GM18907 (cell line): ENCODE measurements at regions not wholly inside any gene's neighbourhood (a gene's known extent, or its start where the extent isn't known, plus 50 kb on each side); places are given as distances from the start of the nearest gene placed in this dataset.
A peak's percentile ranks its signal among the peaks of the same experiment; 100 is the strongest.

Experiments used
- ATAC-seq: cut with Tn5 transposase; IDR thresholded peaks from one replicate; pipeline ENCODE4 v1.9.1; 2021; ENCODE audit warnings: mild to moderate bottlenecking, moderate library complexity; ENCODE audit not compliant: unreplicated experiment

DNA sequence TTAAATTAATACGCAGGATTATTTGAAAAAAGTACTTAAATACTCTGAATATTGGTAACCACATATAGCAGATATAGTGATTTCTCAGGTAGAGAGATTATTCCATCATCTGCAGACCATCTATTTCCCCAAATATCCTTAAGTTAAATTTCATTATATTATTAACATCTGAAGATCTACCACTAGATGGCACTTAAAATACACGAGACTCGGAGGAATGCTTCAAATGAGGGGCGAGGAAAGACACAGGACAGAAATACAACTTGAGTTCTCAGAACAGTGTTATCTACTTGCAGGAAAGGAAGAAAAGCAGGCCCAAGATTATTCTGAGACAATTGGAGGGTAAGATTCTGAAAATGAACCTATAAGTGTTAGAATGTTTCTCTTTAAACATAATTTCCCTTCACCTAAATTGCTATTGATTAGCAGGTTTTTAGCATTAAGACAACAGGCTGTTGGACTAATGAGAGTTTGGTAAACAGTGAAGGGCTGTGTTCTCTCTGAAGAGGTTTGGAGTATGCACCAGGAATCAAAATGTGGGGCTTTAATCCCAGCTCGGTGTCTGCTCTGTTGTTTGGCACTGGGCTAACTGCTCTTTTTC lies 76.9 kb upstream of the GCFC2 start:
- peak; percentile 46 for ATAC-seq

DNA sequence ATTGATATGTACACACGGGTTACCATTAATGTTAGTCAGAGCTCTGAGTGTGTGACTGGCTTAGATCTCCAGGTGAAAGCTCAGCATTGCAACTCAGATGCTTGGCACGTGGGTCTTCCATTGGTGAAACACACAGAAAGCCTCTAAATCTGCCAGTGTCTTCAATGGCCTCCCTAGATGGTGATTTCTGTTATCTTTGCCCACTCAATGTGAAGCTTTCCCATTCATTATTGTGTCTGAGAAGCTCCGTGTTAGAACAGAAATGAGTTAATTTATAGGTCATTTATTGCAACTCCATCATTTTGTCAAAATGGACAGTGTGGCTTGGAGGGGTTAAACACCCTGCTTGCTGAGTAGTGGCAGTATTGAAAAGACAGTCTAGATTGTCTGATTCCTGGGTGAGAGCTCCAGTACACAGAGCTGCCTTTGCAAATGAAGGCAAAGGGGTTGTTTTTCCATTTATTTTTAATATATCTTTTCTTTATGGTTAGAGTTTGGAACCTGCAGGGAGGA lies 64.7 kb upstream of the GCFC2 start:
- no peak for ATAC-seq

DNA sequence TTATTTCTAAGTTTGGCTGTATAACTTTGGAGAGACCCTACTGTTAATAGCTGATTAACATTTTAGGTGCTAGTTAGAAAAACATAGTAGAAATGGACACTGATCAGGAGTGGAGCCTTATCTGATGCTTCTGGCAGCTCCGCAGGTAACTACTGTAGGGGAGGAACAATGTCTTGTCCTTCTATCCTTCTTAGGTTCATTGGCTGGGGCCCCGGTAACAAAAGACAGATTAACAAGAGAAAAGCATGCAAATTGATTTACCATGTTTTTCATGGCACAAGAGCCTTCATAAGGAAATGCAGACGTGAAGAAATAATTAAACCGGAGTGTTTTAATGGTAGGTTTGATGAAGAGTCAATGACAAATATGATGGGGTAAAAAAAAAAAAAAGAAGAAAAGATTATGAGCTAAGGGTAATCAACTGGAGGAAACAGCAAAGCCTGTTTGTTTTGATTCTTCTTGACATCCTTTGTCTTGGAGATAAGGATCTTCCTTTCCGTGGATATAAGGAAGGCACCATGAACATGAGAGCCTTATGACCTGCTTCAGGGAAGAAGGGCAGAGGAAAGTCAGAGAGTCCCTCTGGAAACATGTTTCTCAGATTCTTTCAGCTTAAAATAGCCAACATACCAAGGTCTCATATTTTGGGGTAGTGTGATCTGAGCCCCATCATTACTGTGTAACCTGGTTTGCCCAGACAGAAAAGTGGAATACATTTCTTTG lies 62.4 kb upstream of the GCFC2 start:
- ATAC-seq, result no peak

DNA sequence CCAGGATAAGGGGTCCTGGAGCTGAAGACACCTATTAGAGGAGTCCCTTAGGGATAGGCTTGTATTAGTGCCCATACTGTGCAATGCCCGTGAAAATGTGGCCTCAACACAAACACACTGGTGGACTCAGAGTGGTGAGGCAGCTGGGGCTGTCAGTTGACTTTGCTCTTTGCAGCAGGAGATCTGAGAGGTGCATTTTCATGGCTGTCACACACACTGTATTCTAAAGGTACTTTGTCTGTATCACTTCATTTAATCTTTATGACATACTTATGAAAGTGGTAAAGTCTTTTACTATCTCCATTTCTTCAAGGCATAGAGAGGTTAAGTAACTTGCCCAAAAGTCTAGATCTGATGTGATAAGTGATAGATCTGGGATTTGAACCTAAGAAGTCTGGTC lies 55.1 kb upstream of the GCFC2 start:
- no peak for ATAC-seq

DNA sequence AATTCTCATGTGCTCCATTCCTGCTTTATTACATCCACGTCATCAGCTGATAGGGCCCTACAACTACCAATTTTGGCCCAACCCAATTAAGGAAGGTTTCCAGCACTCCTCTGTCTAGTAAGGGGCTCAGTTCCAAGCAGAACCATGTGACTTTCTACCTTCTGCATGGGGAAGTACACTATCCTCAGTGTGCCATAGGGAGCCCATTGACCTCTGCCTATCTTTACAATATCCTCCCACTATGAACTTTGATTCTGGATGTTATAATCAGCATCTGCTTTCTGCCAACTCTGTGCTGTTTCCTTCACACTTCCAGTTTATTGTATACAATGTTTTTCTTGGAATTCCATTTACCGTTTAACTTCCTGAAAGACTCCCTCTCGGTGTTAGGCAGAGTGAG lies 53.9 kb upstream of the GCFC2 start:
- ATAC-seq, result no peak
